ENCODE measurements at regions not wholly inside any gene's neighbourhood (a gene's known extent, or its start where the extent isn't known, plus 50 kb on each side); places are given as distances from the start of the nearest gene placed in this dataset.

GRCh38 chr9:84592918-84593317, 76.6 kb upstream of the NTRK2 start:
- Histone ChIP-seq H4K20me1 (ENCODE audit: low read length) (no peaks in the 10 kb centered on the region), H3K9ac (ENCODE audit: low read length) (no peak overlapping the region), H3K27me3 (ENCODE audit: low read length) (no peaks in the 10 kb centered on the region), H3K79me2 (ENCODE audit: low read length) (no peaks in the 10 kb centered on the region), H3K36me3 (ENCODE audit: low read depth, low read length) (no peaks in the 10 kb centered on the region), H3K4me1 (ENCODE audit: insufficient read depth, low read length) (no peaks in the 10 kb centered on the region), H2AFZ (ENCODE audit: low read length) (no peak overlapping the region), H3F3A (ENCODE audit: low read length, unreplicated experiment) (no peaks in the 10 kb centered on the region), H3K27ac (ENCODE audit: low read length) (no peak overlapping the region), H3K4me3 (ENCODE audit: low read length) (no peak overlapping the region), H3K9me2 (replicated peaks; ENCODE audit: low read length) (no peaks in the 10 kb centered on the region), H3K4me2 (ENCODE audit: low read length) (no peak overlapping the region), H3K9me3 (ENCODE audit: low read length) (no peaks in the 10 kb centered on the region)
- ATAC-seq (no peak), DNase-seq (no peak)
- TF ChIP-seq EZH2phosphoT487 (IDR thresholded peaks at IDR 0.05; ENCODE audit: borderline replicate concordance, low read length) (no peak), CTCF (conservative IDR thresholded peaks at IDR 0.05; ENCODE audit: low read depth, low read length) (no peak), EZH2 (IDR thresholded peaks at IDR 0.05; ENCODE audit: low read length, unreplicated experiment) (no peak)
- intact Hi-C loops (cut with micrococcal nuclease) = no loop called here
- ChIA-PET POLR2A (ENCODE audit: unreplicated experiment) (no interaction called here), CTCF (no interaction called here)
- no TSS peak for BruUV-seq (replicated peaks)

DNA sequence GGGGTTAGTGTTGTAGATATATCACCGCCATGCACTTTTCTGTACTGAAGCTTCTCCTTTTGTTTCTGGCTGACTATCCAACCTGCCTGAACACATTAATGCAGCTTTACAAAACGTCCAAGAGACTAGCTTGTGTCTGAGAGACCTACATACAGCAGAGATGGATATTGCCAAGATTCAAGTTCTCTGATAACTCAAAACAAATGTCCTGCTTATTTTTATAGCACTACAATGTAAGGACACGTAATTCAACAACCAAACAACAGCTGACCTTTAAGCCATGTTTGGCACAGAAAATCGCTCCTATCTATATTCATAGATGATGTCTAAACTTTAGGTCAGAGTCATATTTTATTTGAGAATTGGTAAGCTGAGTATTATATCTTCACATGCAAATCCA, 76.2 kb upstream of the NTRK2 start:
- H3K4me2 ChIP-seq (ENCODE audit: low read length) = no peak overlapping the region
- CTCF ChIA-PET = no interaction called here
- no TSS peak for BruUV-seq (replicated peaks)
- no peaks in the 10 kb centered on the region for H3K4me1 ChIP-seq (ENCODE audit: insufficient read depth, low read length)
- H3K27me3 ChIP-seq (ENCODE audit: low read length) = no peaks in the 10 kb centered on the region
- ATAC-seq (no peak), DNase-seq (no peak)
- POLR2A ChIA-PET (ENCODE audit: unreplicated experiment) = no interaction called here
- no peaks in the 10 kb centered on the region for H3K9me3 ChIP-seq (ENCODE audit: low read length)
- TF ChIP-seq EZH2phosphoT487 (IDR thresholded peaks at IDR 0.05; ENCODE audit: borderline replicate concordance, low read length) (no peak), CTCF (conservative IDR thresholded peaks at IDR 0.05; ENCODE audit: low read depth, low read length) (no peak), EZH2 (IDR thresholded peaks at IDR 0.05; ENCODE audit: low read length, unreplicated experiment) (no peak)
- H3F3A ChIP-seq (ENCODE audit: low read length, unreplicated experiment) = no peaks in the 10 kb centered on the region
- no peak overlapping the region for H3K4me3 ChIP-seq (ENCODE audit: low read length)
- no peaks in the 10 kb centered on the region for H3K36me3 ChIP-seq (ENCODE audit: low read depth, low read length)
- no peaks in the 10 kb centered on the region for H3K79me2 ChIP-seq (ENCODE audit: low read length)
- no peak overlapping the region for H2AFZ ChIP-seq (ENCODE audit: low read length)
- H3K27ac ChIP-seq (ENCODE audit: low read length) = no peak overlapping the region
- H3K9me2 ChIP-seq (replicated peaks; ENCODE audit: low read length) = no peaks in the 10 kb centered on the region
- H3K9ac ChIP-seq (ENCODE audit: low read length) = no peak overlapping the region
- intact Hi-C loops (cut with micrococcal nuclease) = no loop called here
- H4K20me1 ChIP-seq (ENCODE audit: low read length) = no peaks in the 10 kb centered on the region

DNA sequence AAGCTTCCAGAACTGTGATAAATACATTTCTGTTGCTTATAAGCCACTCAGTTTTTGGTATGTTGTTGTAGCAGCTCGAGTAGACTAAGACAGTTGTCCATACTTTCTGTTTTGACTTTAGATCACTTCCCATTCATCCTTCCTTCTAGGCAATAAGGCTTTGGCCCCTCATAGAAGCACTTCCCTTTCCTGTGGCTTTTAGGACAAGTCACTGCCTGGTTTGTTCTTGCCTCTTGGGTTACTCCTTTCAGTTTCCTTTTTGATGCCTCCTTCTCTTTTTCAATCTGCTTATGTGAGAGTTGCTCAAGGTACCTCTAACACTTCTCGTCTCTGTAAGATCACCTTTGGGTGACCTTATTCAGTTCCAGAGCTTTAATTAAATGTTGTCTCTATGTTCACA, 72.4 kb upstream of the NTRK2 start:
- H3K9me3 ChIP-seq (ENCODE audit: low read length) = no peaks in the 10 kb centered on the region
- H3K9me2 ChIP-seq (replicated peaks; ENCODE audit: low read length) = no peaks in the 10 kb centered on the region
- intact Hi-C loops (cut with micrococcal nuclease) = no loop called here
- ChIA-PET CTCF (no interaction called here), POLR2A (ENCODE audit: unreplicated experiment) (no interaction called here)
- BruUV-seq (replicated peaks) = no TSS peak
- H3K79me2 ChIP-seq (ENCODE audit: low read length) = no peaks in the 10 kb centered on the region
- H2AFZ ChIP-seq (ENCODE audit: low read length) = no peak overlapping the region
- no peak for ATAC-seq
- no peak overlapping the region for H3K27ac ChIP-seq (ENCODE audit: low read length)
- no peaks in the 10 kb centered on the region for H3K36me3 ChIP-seq (ENCODE audit: low read depth, low read length)
- no peak overlapping the region for H3K4me3 ChIP-seq (ENCODE audit: low read length)
- H3K4me2 ChIP-seq (ENCODE audit: low read length) = no peak overlapping the region
- TF ChIP-seq EZH2 (IDR thresholded peaks at IDR 0.05; ENCODE audit: low read length, unreplicated experiment) (no peak), EZH2phosphoT487 (IDR thresholded peaks at IDR 0.05; ENCODE audit: borderline replicate concordance, low read length) (no peak)
- H3K27me3 ChIP-seq (ENCODE audit: low read length) = no peaks in the 10 kb centered on the region
- no peaks in the 10 kb centered on the region for H4K20me1 ChIP-seq (ENCODE audit: low read length)
- H3F3A ChIP-seq (ENCODE audit: low read length, unreplicated experiment) = no peaks in the 10 kb centered on the region
- no peak for DNase-seq
- H3K4me1 ChIP-seq (ENCODE audit: insufficient read depth, low read length) = no peaks in the 10 kb centered on the region
- H3K9ac ChIP-seq (ENCODE audit: low read length) = no peak overlapping the region
